Breast epithelium (tissue), 4 donors: ENCODE measurements at regions not wholly inside any gene's neighbourhood (a gene's known extent, or its start where the extent isn't known, plus 50 kb on each side); places are given as distances from the start of the nearest gene placed in this dataset.

Source experiments
- DNase-seq, 2 donors: peaks; one replicate each; pipeline ENCODE4 v3.0.0-alpha.2; 2019; ENCODE audit warnings: low spot score in 2 of 2
- H3K27ac ChIP-seq, 2 donors: fragments of 200-600 bp; sonication (generic) in 1 of 2; one replicate each; pipeline ENCODE4 v1.5.1; 2016 to 2019; ENCODE audit warnings: mild to moderate bottlenecking in 1 of 2
- H3K27me3 ChIP-seq, 2 donors: fragments of 200-600 bp; sonication (generic) in 1 of 2; one replicate each; pipeline versions ENCODE4 v1.5.1 to v1.6.0; 2017 to 2019; ENCODE audit warnings: control low read depth in 1 of 2, mild to moderate bottlenecking in 1 of 2
- H3K36me3 ChIP-seq: fragments of 200-600 bp; one replicate; pipeline ENCODE4 v1.5.1; 2019
- H3K4me1 ChIP-seq, 2 donors: fragments of 200-600 bp; sonication (generic); one replicate each; pipeline ENCODE4 v1.5.1; 2016 to 2019; ENCODE audit warnings: control low read depth in 1 of 2
- H3K4me3 ChIP-seq, 3 donors: fragments of 200-600 bp; sonication (generic); 1 replicate in 2 of 3; 2 replicates in 1 of 3; pipeline ENCODE4 v1.5.1; 2016 to 2019; ENCODE audit warnings: mild to moderate bottlenecking in 3 of 3, moderate library complexity in 2 of 3
- H3K9me3 ChIP-seq, 2 donors: fragments of 200-600 bp; sonication (generic) in 1 of 2; one replicate each; pipeline ENCODE4 v1.5.1; 2016 to 2019; ENCODE audit warnings: control low read depth in 1 of 2
- POLR2A ChIP-seq: fragments of 450-650 bp; IDR thresholded peaks from one replicate; pipeline ENCODE4 v1.6.1; 2016; ENCODE audit warnings: antibody characterized with exemption, mild to moderate bottlenecking, moderate library complexity
- POLR2AphosphoS5 ChIP-seq, 3 donors: sonication (generic); formaldehyde crosslinking; IDR thresholded peaks; one replicate each; pipeline ENCODE4 v1.6.1; 2017; ENCODE audit warnings: antibody characterized with exemption in 3 of 3
- intact Hi-C: fragments of 100-400 bp; cut with DNase I; formaldehyde crosslinking; loops from one replicate; pipeline ENCODE4 v1.15.1; 2023; ENCODE audit warnings: low total_unique reads
- TF ChIP-seq, protein P1 (sequence below), 3 donors: fragments of 450-650 bp; IDR thresholded peaks; one replicate each; pipeline ENCODE4 v1.5.1; 2016 to 2017; ENCODE audit warnings: antibody characterized with exemption in 3 of 3, mild to moderate bottlenecking in 3 of 3, moderate library complexity in 3 of 3

DNA sequence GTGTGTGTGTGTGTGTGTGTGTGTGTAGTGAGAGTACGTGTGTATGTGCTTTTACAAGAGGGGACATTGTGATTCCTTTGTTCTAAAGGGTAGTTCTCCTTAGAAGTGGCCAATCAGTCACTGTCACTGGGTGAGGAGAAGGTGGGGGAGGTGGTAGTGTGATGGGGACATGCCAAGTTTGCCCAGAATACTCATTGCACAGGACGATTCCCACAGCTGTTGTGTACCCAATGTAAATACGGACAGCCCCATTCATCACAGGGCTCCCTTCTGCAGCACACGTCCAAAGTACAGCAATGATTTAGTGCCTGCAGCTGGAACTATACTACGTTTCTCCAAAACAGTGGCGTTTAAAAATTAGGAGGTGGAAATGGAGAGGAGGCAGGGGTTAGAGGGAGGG, 287.8 kb downstream of the TLR4 start:
- TF ChIP-seq, protein P1, sequence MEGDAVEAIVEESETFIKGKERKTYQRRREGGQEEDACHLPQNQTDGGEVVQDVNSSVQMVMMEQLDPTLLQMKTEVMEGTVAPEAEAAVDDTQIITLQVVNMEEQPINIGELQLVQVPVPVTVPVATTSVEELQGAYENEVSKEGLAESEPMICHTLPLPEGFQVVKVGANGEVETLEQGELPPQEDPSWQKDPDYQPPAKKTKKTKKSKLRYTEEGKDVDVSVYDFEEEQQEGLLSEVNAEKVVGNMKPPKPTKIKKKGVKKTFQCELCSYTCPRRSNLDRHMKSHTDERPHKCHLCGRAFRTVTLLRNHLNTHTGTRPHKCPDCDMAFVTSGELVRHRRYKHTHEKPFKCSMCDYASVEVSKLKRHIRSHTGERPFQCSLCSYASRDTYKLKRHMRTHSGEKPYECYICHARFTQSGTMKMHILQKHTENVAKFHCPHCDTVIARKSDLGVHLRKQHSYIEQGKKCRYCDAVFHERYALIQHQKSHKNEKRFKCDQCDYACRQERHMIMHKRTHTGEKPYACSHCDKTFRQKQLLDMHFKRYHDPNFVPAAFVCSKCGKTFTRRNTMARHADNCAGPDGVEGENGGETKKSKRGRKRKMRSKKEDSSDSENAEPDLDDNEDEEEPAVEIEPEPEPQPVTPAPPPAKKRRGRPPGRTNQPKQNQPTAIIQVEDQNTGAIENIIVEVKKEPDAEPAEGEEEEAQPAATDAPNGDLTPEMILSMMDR (IDR thresholded peaks at IDR 0.05): no peak
- TF ChIP-seq POLR2A: no peak
- TF ChIP-seq POLR2AphosphoS5 (IDR thresholded peaks at IDR 0.05): no peak

DNA sequence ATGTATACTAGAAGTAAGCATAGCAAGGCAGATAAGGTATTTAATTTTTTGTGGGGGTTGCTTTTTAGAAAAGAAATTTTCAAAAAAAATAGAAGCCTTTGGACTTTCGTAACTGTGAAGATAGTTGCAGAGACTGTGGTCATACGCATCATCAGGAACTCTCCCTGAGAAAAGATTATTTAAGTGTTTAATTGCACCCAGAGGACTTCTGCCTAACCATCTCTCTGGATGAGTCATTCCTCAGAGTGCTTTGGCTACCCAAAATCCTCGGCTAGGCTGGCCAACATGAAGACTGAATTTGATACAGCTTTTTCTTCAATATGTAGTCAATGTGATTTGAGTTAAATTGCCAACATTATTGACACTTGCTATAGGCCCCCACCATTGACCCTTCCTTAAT, 296.4 kb downstream of the TLR4 start:
- Histone ChIP-seq H3K27ac (no peak overlapping the region), H3K9me3 (no peaks in the 10 kb centered on the region), H3K4me1 (no peaks in the 10 kb centered on the region), H3K4me3 (no peak overlapping the region), H3K36me3 (no peaks in the 10 kb centered on the region), H3K27me3 (no peaks in the 10 kb centered on the region)
- intact Hi-C loops: no loop called here
- no peak for DNase-seq
- TF ChIP-seq POLR2AphosphoS5 (IDR thresholded peaks at IDR 0.05): no peak
- TF ChIP-seq, protein P1 (IDR thresholded peaks at IDR 0.05): no peak
- TF ChIP-seq POLR2A: no peak

More for the DNA sequence above, 287.8 kb downstream of the TLR4 start:
- no peaks in the 10 kb centered on the region for H3K4me1 ChIP-seq
- no peaks in the 10 kb centered on the region for H3K27me3 ChIP-seq
- no peak overlapping the region for H3K27ac ChIP-seq
- DNase-seq: no peak
- no peak overlapping the region for H3K4me3 ChIP-seq
- no peaks in the 10 kb centered on the region for H3K9me3 ChIP-seq
- no peaks in the 10 kb centered on the region for H3K36me3 ChIP-seq
- intact Hi-C loops: no loop called here

DNA sequence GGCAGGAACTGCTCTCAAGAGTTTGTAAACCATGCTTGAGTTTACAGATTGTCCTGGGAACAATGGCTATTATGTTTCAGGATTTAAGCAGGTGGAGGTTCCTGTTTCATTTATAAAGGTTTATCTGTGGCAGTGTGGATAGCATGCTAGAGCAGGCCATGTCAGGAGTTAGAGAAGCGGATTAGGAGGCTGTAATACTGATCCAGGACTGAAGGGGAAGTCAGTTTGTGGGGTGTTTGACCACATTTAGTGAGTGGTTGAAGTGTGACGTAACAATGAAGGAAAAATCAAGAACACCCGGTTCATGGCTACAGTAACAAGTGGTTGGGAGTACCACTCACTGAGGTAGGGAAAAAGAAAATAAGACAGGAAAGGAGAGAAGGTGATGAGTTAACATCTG, 299.0 kb downstream of the TLR4 start:
- Histone ChIP-seq H3K27ac (no peak overlapping the region), H3K4me1 (no peaks in the 10 kb centered on the region), H3K27me3 (no peaks in the 10 kb centered on the region), H3K36me3 (no peaks in the 10 kb centered on the region), H3K9me3 (no peaks in the 10 kb centered on the region), H3K4me3 (no peak overlapping the region)
- DNase-seq: no peak
- TF ChIP-seq POLR2A (no peak), POLR2AphosphoS5 (IDR thresholded peaks at IDR 0.05) (no peak)
- intact Hi-C loops: no loop called here

DNA sequence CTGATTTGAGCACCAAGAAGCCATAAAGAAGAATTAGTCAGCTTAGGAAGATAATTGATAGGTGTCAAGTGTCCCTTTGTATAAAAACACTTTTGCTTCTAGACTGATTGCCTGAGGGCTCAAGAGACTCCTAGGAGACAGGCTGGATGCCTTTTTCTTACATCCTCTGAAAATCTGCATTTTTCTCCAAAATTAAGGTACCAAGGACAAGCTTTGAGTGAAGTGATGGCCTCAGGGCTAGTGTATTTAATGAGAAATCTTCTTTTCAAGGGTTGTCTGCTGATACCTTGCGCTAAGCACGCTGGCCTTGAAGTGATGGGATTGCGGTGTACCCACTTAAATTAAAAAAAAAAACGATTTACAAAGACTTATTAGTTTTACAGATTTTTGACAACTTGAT, 304.0 kb downstream of the TLR4 start:
- Histone ChIP-seq H3K4me1 (no peaks in the 10 kb centered on the region), H3K27ac (no peak overlapping the region), H3K27me3 (no peaks in the 10 kb centered on the region), H3K4me3 (no peak overlapping the region), H3K36me3 (no peaks in the 10 kb centered on the region), H3K9me3 (no peaks in the 10 kb centered on the region)
- TF ChIP-seq, protein P1 (IDR thresholded peaks at IDR 0.05): no peak
- TF ChIP-seq POLR2AphosphoS5 (IDR thresholded peaks at IDR 0.05) (no peak), POLR2A (no peak)
- intact Hi-C loops: no loop called here
- DNase-seq: no peak

DNA sequence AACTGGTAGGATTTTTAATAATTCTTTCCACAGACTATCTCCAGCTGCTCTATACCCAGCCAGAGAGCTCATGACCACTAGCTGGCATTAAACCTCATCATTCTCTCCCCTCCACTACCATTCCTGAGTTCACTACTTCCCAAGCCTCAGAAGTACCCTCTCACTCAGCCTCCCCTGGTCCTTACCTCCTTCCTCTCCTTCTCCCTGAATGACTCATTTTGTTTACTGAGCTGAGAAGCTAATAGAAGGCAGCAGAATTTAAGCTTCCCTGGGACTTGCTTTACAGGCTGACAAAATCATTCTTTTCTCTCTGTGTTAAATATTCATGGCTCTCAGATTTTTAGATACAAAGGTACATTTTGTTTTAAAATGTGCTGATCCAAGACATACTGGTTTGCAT, 305.4 kb downstream of the TLR4 start:
- Histone ChIP-seq H3K27me3 (no peaks in the 10 kb centered on the region), H3K9me3 (no peaks in the 10 kb centered on the region), H3K4me3 (no peak overlapping the region), H3K4me1 (no peaks in the 10 kb centered on the region), H3K27ac (no peak overlapping the region), H3K36me3 (no peaks in the 10 kb centered on the region)
- no peak for DNase-seq
- no peak for TF ChIP-seq POLR2AphosphoS5 (IDR thresholded peaks at IDR 0.05)
- TF ChIP-seq POLR2A: no peak
- TF ChIP-seq, protein P1 (IDR thresholded peaks at IDR 0.05): no peak
- intact Hi-C loops: no loop called here

DNA sequence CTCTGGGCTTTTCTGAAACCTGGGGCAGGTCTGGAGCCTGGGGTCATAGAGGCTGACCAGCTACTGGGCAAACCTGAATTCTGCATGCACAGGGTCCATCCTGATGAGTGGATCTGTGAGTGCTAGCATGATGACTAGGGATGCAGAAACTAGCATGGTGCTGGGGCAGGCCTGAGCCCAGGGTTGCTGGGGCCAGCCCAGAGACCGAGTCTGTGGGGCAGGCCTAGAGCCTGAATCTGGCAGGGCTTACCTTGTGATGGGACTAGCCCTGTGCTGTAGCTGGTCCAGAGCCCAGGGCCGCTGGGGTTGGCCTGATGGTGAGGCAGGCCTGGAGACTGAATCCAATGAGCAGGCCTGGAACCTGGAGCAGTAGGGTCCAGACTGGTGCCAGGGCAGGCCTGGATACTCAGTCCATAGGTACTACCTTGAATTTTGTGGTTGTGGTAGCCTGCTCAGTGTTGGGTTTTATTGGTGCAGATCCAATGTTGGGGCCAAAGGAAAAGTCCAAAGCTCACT, 313.5 kb downstream of the TLR4 start:
- Histone ChIP-seq H3K36me3 (no peaks in the 10 kb centered on the region), H3K27ac (no peak overlapping the region), H3K4me1 (no peaks in the 10 kb centered on the region), H3K9me3 (no peaks in the 10 kb centered on the region), H3K27me3 (no peaks in the 10 kb centered on the region), H3K4me3 (no peak overlapping the region)
- intact Hi-C loops: no loop called here
- TF ChIP-seq POLR2A (no peak), POLR2AphosphoS5 (IDR thresholded peaks at IDR 0.05) (no peak)
- TF ChIP-seq, protein P1 (IDR thresholded peaks at IDR 0.05): no peak
- DNase-seq: no peak
